22Rv1 (cell line): ENCODE measurements at regions not wholly inside any gene's neighbourhood (a gene's known extent, or its start where the extent isn't known, plus 50 kb on each side); places are given as distances from the start of the nearest gene placed in this dataset.
"Not testable (repeated sequence)": the region's sequence is repeated elsewhere in the genome, so short reads cannot be mapped to it uniquely, and the experiment has no call there.

Experiments
- CTCF ChIP-seq: fragments of 450-650 bp; IDR thresholded peaks from 2 replicates; pipeline ENCODE4 v1.5.1; 2017; ENCODE audit warnings: mild to moderate bottlenecking
- ZFX ChIP-seq: fragments of 450-650 bp; IDR thresholded peaks from 2 replicates; pipeline ENCODE4 v1.6.1; 2017; ENCODE audit warnings: antibody characterized with exemption, borderline replicate concordance

GRCh38 chr9:25102204-25102603 is 556.5 kb upstream of the IZUMO3 start:
- TF ChIP-seq CTCF, ZFX: not testable (repeated sequence)
